DMS79 treated with DMSO at 0.1 percent for 48 hours (cell line): ENCODE measurements at regions not wholly inside any gene's neighbourhood (a gene's known extent, or its start where the extent isn't known, plus 50 kb on each side); places are given as distances from the start of the nearest gene placed in this dataset.

Experiments
- DNase-seq: peaks from one replicate; lab custom pipeline; 2025; lab: John Stamatoyannopoulos, UW

DNA sequence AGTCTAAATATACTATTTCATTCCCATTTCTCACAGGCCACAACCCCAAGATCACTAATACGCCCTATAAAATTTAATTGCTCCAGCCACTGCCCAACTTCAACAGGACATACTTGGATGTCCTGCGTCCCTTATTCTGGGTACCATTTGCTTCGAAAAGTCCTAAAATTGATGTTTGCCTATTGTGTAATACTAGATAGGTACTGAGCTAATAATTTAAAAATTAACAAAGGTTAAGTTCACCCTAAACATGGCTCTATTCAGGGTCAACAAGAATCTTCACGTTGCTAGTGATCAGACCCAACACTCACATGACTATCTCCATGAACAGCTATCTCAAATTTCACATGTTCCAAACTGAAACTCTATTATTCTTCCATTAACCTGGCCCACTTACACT is 296.4 kb upstream of the RND3 start:
- DNase-seq: no peak

GRCh38 chr2:150783015-150783414 is 295.5 kb upstream of the RND3 start:
- no peak for DNase-seq

GRCh38 chr2:150782613-150783012 is 295.1 kb upstream of the RND3 start:
- no peak for DNase-seq

- DNase-seq: peak; percentile 90
Observed at GRCh38 chr2:150781142-150781541, 293.7 kb upstream of the RND3 start.

DNA sequence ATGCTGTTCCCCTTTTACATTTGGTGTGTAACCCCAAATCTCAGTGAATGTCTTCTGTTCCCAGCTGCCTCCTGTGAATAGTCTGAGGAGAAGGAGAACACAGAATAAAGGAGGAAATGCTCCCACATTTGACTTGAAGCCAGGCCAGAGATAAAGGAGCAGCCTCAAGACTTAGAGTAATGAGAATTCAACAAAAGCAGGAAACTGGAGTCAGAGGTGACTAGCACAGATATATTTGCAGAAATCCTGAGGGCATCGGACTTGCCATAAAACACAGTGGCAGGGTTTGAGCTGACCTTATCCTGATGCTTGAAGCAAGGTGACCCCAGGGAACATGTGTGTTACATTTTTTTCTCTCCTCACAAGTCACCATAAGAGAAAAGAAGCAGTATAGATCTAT is 291.4 kb upstream of the RND3 start:
- DNase-seq: no peak

DNA sequence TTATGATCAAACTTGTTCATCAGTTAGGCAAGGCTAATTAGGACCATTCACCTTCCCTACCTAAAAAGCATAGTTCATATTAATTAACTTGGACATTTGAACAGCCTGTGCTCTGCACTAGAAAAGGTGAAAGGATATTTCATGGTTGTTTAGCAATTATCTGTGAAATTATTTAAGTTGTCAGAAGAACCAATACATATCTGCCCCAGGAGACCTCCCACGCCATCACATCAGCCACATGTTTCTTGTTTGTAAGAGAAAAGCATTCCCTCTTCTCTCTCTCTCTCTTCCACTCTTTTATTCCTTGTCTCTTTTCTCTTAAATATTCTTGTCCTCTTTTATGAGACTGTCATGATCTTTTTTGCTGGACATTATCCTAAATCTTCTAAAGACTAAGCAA is 282.0 kb upstream of the RND3 start:
- no peak for DNase-seq

GRCh38 chr2:150767991-150768746 is 280.7 kb upstream of the RND3 start:
- DNase-seq: no peak

GRCh38 chr2:150762571-150762970 is 275.1 kb upstream of the RND3 start:
- no peak for DNase-seq

- DNase-seq: no peak
Observed at GRCh38 chr2:150759531-150759930, 272.1 kb upstream of the RND3 start.

- no peak for DNase-seq
Observed at GRCh38 chr2:150759106-150759505, 271.6 kb upstream of the RND3 start.

- DNase-seq: no peak
Observed at GRCh38 chr2:150752229-150752628, 264.8 kb upstream of the RND3 start.

GRCh38 chr2:150750720-150751119 is 263.3 kb upstream of the RND3 start:
- DNase-seq: no peak

DNA sequence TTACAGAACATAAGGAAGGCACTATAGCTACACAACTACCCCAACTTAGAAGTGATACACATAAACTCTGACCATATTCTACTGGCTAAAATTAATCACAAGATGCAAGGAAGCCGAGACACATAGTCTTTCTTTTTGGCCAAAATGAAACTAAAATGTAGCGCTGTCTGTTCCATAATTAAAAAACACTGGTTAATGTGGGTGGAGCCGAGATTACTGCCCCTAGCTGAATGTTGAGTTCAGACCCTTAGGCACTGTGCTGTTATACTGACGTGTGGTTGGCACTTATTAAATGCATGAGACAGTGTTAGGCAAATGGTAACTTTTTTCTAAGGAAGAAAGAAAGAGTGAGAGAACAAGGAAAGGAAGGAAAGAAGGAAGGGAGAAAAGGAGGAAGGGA is 254.6 kb upstream of the RND3 start:
- DNase-seq: no peak

- DNase-seq: no peak
Observed at GRCh38 chr2:150735894-150736498, 248.5 kb upstream of the RND3 start.

- no peak for DNase-seq
Observed at GRCh38 chr2:150733051-150733618, 245.7 kb upstream of the RND3 start.

GRCh38 chr2:150732491-150732890 is 245.0 kb upstream of the RND3 start:
- no peak for DNase-seq

DNA sequence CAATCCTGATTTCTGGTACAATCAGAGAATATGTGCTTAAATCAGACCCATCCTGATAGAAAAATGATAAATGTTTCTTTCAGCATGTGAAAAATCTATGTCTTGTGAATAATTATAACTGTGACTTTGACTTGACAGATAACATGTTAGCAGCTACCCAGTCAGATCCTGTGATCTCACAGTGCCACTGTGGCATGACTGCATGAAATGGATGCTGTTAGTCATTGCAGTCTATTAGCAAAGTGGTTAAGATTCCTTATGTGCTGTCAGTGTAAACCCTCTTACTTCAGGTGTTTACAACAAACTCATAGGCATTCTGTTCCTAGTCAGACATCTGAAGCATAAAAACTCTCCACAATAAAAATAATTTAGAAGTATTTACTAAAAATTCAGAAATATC is 244.6 kb upstream of the RND3 start:
- no peak for DNase-seq

- no peak for DNase-seq
Observed at GRCh38 chr2:150729495-150729955, 242.1 kb upstream of the RND3 start.

DNA sequence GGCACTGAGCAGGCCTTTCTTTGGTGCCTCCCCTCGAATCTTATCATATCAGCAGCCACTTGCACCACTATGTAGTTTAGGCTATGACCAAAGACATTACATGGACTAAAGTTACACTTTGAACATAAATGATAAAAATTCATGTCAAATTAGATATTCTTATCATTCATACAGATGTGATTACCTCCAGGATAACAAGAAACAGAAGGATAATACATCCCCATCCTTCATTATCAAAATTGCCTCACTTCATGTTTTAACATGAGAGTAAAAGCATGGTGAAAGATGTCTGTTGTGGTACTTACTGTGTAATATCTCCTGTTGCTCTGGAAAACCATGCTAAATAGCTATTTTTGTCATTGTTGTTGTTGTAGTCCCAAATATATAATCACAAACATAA is 230.8 kb upstream of the RND3 start:
- DNase-seq: no peak

GRCh38 chr2:150716186-150716585 is 228.7 kb upstream of the RND3 start:
- DNase-seq: no peak

DNA sequence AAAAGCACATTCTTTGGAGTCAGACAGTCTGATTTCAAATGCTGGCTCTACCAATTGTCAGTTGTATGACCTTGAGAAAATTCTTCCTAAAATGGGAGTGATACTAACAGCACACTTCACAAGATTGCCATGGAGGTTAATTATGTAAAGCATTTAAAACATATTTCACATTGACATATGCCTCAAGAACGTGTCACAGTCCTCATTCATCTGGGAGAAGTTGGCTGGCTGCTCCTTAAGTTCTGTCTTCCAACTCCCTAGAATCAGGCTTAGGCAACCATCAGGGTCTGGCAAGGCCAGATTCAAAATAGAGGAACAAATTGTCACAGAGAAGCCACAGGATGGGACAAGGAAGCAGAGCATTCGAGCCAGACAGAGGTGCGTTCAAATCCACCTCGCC is 228.0 kb upstream of the RND3 start:
- no peak for DNase-seq

DNA sequence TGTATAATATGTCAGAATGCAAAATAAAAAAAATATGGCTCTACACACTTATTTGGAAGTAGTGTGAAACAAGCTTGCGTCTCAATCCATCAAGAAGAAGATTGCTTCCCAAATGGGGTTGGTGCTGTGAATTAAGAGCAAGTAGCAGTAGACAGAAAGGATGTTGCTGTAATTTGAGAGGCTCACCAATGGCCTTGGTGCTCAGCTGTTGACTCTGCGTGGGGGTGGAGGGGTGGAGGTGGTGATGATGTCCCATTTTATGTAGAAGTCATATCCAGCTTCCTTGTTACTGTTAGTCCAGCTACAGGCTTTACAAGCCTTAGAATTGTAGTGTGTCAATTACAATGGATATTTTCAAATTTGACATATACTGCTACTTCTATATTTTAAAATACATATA is 223.4 kb upstream of the RND3 start:
- DNase-seq: no peak

GRCh38 chr2:150710041-150710440 is 222.6 kb upstream of the RND3 start:
- DNase-seq: no peak

GRCh38 chr2:150706561-150706960 is 219.1 kb upstream of the RND3 start:
- DNase-seq: no peak
